ENCODE measurements at regions not wholly inside any gene's neighbourhood (a gene's known extent, or its start where the extent isn't known, plus 50 kb on each side); places are given as distances from the start of the nearest gene placed in this dataset.

- Histone ChIP-seq H3K9me3 (ENCODE audit: insufficient read depth in 2 of 2, low read depth in 1 of 2, low read length in 1 of 2) (0 out of 4 replicates have a peak, but pooled peaks cover 0 to 3% of the 10 kb centered on the region in 2 experiments), H4K5ac (ENCODE audit: insufficient read length, low read depth, low read length) (no peak overlapping the region), H3K4me1 (replicated peaks in 1 of 4; ENCODE audit: control insufficient read depth in 3 of 4, insufficient read depth in 4 of 4, low read length in 3 of 4) (no peaks in the 10 kb centered on the region), H3K56ac (replicated peaks; ENCODE audit: insufficient read length, low read depth, low read length) (no peak overlapping the region), H2BK12ac (ENCODE audit: low read depth, low read length) (no peak overlapping the region), H2BK15ac (ENCODE audit: low read length) (no peak overlapping the region), H3K4me2 (ENCODE audit: insufficient read depth in 1 of 2, low read depth in 2 of 2, low read length in 2 of 2) (no peak overlapping the region), H3K36me3 (ENCODE audit: control insufficient read depth in 2 of 4, insufficient read depth in 4 of 4, low read length in 3 of 4) (no peaks in the 10 kb centered on the region), H4K20me1 (replicated peaks in 1 of 2; ENCODE audit: control insufficient read depth in 1 of 2, insufficient read depth in 2 of 2, low read length in 2 of 2) (no peaks in the 10 kb centered on the region), H4K91ac (replicated peaks; ENCODE audit: insufficient read length, low read length) (no peak overlapping the region), H2BK120ac (replicated peaks; ENCODE audit: low read depth, low read length) (no peak overlapping the region), H3K18ac (ENCODE audit: extremely low read depth, low read length) (no peak overlapping the region), H2AK5ac (ENCODE audit: low read depth, low read length) (no peak overlapping the region), H3K14ac (ENCODE audit: insufficient read length) (no peak overlapping the region), H3K9ac (replicated peaks in 1 of 4; ENCODE audit: extremely low read depth in 1 of 4, low read depth in 3 of 4, low read length in 3 of 4) (no peak overlapping the region), H3K27ac (ENCODE audit: low read depth, low read length) (no peak overlapping the region), H2AFZ (ENCODE audit: low read length) (no peak overlapping the region), H4K8ac (ENCODE audit: extremely low read depth, insufficient read depth, low read length) (no peak overlapping the region; the same call in 1 of the 2 replicates), H2BK20ac (ENCODE audit: low read length) (no peak overlapping the region), H3K79me1 (ENCODE audit: low read depth, low read length) (no peaks in the 10 kb centered on the region), H3K4me3 (ENCODE audit: extremely low read depth in 1 of 4, insufficient read depth in 2 of 4, low read depth in 3 of 4, low read length in 4 of 4) (no peak overlapping the region), H3K23me2 (ENCODE audit: low read depth, low read length) (no peaks in the 10 kb centered on the region), H3K23ac (ENCODE audit: insufficient read length) (no peak overlapping the region), H3K27me3 (replicated peaks in 1 of 4; ENCODE audit: control insufficient read depth in 3 of 4, extremely low read depth in 1 of 4, insufficient read depth in 3 of 4, low read length in 3 of 4) (no peaks in the 10 kb centered on the region), H3K4ac (replicated peaks; ENCODE audit: insufficient read length, low read depth, low read length) (no peak overlapping the region), H3K79me2 (ENCODE audit: control insufficient read depth in 1 of 2, insufficient read depth in 2 of 2, low read length in 2 of 2) (no peaks in the 10 kb centered on the region), H2BK5ac (ENCODE audit: low read depth, low read length) (no peak overlapping the region; the same call in 1 of the 2 replicates)
- no peak for DNase-seq (ENCODE audit: low read depth in 1 of 2, low spot score in 2 of 2)
- ChIA-PET CTCF (ENCODE audit: partially characterized antibody) (interaction anchor here (0.9 to 1.5 kb wide), 3 partner anchors 11 to 19 kb away, joined by 3 to 4 read pairs (median 3); no protein-coding TSS in a partner anchor), POLR2A (ENCODE audit: partially characterized antibody) (no interaction called here)
- 97% methylated on average over 2 of the region's 2 CpGs; no CpG with 5 or more reads in 1 of the 2 experiments for WGBS, 2 experiments (ENCODE audit: extremely low coverage in 1 of 2, insufficient coverage in 1 of 2, insufficient read length in 1 of 2, insufficient replicate concordance in 2 of 2, low coverage in 1 of 2, low lambda C conversion rate in 2 of 2, missing lambda C conversion rate in 1 of 2)
- no peak for FAIRE-seq
- no peak for TF ChIP-seq POU5F1 (IDR thresholded peaks at IDR 0.05; ENCODE audit: low read depth, low read length)
- TF ChIP-seq ATF2 (IDR thresholded peaks at IDR 0.05; ENCODE audit: low read length), result no peak
- no peak for TF ChIP-seq SAP30 (IDR thresholded peaks at IDR 0.05; ENCODE audit: insufficient read depth, insufficient replicate concordance, low read length)
These were observed 162.0 kb upstream of the FIGN start for GRCh38 chr2:163897799-163898198.

Measured in H1 (cell line).